Testis (tissue), 2 donors: ENCODE measurements at regions not wholly inside any gene's neighbourhood (a gene's known extent, or its start where the extent isn't known, plus 50 kb on each side); places are given as distances from the start of the nearest gene placed in this dataset.

Experiments used
- DNase-seq: peaks from one replicate; pipeline ENCODE4 v3.0.0-alpha.2; 2019
- H3K27ac ChIP-seq, 2 donors: fragments of 200-600 bp; sonication (generic); one replicate each; pipeline ENCODE4 v1.5.1; 2019
- H3K27me3 ChIP-seq: fragments of 200-600 bp; sonication (generic); one replicate; pipeline ENCODE4 v1.5.1; 2019
- H3K36me3 ChIP-seq: fragments of 200-600 bp; sonication (generic); one replicate; pipeline ENCODE4 v1.5.1; 2017; ENCODE audit warnings: low read depth; ENCODE audit errors: missing control alignments
- H3K4me1 ChIP-seq: fragments of 200-600 bp; sonication (generic); one replicate; pipeline ENCODE4 v1.5.1; 2019
- H3K4me3 ChIP-seq, 2 donors: fragments of 200-600 bp; sonication (generic); one replicate each; pipeline ENCODE4 v1.5.1; 2017 to 2019
- H3K9me3 ChIP-seq: fragments of 200-600 bp; sonication (generic); one replicate; pipeline ENCODE4 v1.5.1; 2017
- POLR2A ChIP-seq: fragments of 450-650 bp; IDR thresholded peaks from one replicate; pipeline ENCODE4 v1.6.1; 2017; ENCODE audit warnings: antibody characterized with exemption, mild to moderate bottlenecking, moderate library complexity
- WGBS, 2 donors: methylation state at CpG; one replicate each; pipeline ENCODE4 v1.1.5; 2018; 5-methylcytosine and 5-hydroxymethylcytosine counted together
- intact Hi-C: fragments of 100-400 bp; cut with DNase I; formaldehyde crosslinking; loops from one replicate; pipeline ENCODE4 v1.15.1; 2023; ENCODE audit warnings: low total_unique reads
- TF ChIP-seq, protein P1 (sequence below), 3 experiments: fragments of 450-650 bp in 2 of 3; fragments of 200-600 bp in 1 of 3; sonication (generic) in 1 of 3; IDR thresholded peaks; one replicate each; pipeline ENCODE4 v1.5.1; 2016 to 2019; ENCODE audit warnings: antibody characterized with exemption in 3 of 3, mild to moderate bottlenecking in 2 of 3, moderate library complexity in 1 of 3

GRCh38 chr21:38714999-38715398 is 90.7 kb upstream of the ETS2 start:
- TF ChIP-seq POLR2A, result no peak
- TF ChIP-seq, protein P1, sequence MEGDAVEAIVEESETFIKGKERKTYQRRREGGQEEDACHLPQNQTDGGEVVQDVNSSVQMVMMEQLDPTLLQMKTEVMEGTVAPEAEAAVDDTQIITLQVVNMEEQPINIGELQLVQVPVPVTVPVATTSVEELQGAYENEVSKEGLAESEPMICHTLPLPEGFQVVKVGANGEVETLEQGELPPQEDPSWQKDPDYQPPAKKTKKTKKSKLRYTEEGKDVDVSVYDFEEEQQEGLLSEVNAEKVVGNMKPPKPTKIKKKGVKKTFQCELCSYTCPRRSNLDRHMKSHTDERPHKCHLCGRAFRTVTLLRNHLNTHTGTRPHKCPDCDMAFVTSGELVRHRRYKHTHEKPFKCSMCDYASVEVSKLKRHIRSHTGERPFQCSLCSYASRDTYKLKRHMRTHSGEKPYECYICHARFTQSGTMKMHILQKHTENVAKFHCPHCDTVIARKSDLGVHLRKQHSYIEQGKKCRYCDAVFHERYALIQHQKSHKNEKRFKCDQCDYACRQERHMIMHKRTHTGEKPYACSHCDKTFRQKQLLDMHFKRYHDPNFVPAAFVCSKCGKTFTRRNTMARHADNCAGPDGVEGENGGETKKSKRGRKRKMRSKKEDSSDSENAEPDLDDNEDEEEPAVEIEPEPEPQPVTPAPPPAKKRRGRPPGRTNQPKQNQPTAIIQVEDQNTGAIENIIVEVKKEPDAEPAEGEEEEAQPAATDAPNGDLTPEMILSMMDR (IDR thresholded peaks at IDR 0.05), result no peak
- H3K9me3 ChIP-seq, result no peaks in the 10 kb centered on the region
- 84 to 89% methylated on average over 5 of the region's 5 CpGs for WGBS, 2 donors
- intact Hi-C loops, result no loop called here
- DNase-seq, result no peak
- H3K4me3 ChIP-seq, result no peak overlapping the region
- no peaks in the 10 kb centered on the region for H3K36me3 ChIP-seq
- no peaks in the 10 kb centered on the region for H3K4me1 ChIP-seq
- no peak overlapping the region for H3K27ac ChIP-seq
- no peaks in the 10 kb centered on the region for H3K27me3 ChIP-seq

DNA sequence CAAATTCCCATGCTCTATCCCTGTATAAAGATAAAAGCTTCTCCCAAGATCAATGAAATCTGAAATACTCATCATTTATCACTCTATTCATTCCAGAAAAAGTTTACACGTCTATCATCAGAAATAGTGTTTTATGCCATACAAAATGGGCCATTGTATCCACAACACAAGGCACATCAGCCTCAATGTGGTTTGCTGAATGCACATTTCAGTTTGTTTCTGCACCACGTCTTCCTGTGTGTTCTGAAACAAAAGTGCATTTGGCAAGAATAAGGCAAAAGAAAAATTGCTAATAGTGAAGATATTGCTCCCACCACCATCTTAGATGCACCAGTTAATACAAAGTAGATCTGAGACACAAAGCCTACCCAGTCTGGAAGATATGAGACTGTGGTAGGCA is 89.6 kb upstream of the ETS2 start:
- H3K36me3 ChIP-seq, result no peaks in the 10 kb centered on the region
- no peaks in the 10 kb centered on the region for H3K27me3 ChIP-seq
- no peak for DNase-seq
- no peak overlapping the region for H3K4me3 ChIP-seq
- no peak overlapping the region for H3K27ac ChIP-seq
- H3K4me1 ChIP-seq, result no peaks in the 10 kb centered on the region
- intact Hi-C loops, result no loop called here
- no peaks in the 10 kb centered on the region for H3K9me3 ChIP-seq
- 79 to 81% methylated on average over 2 of the region's 2 CpGs for WGBS, 2 donors
- TF ChIP-seq, protein P1 (IDR thresholded peaks at IDR 0.05), result no peak
- no peak for TF ChIP-seq POLR2A

GRCh38 chr21:38716942-38717341 is 88.8 kb upstream of the ETS2 start:
- TF ChIP-seq, protein P1 (IDR thresholded peaks at IDR 0.05), result no peak
- no peak for TF ChIP-seq POLR2A
- no peak for DNase-seq
- intact Hi-C loops, result no loop called here
- Histone ChIP-seq H3K36me3 (no peaks in the 10 kb centered on the region), H3K27me3 (no peaks in the 10 kb centered on the region), H3K4me1 (no peaks in the 10 kb centered on the region), H3K27ac (no peak overlapping the region), H3K9me3 (no peaks in the 10 kb centered on the region), H3K4me3 (no peak overlapping the region)
- WGBS, 2 donors, result 96% methylated on average over 5 of the region's 5 CpGs

GRCh38 chr21:38718481-38718880 is 87.2 kb upstream of the ETS2 start:
- Histone ChIP-seq H3K27me3 (no peaks in the 10 kb centered on the region), H3K4me1 (no peaks in the 10 kb centered on the region), H3K9me3 (no peaks in the 10 kb centered on the region), H3K36me3 (no peaks in the 10 kb centered on the region), H3K4me3 (no peak overlapping the region), H3K27ac (no peak overlapping the region)
- TF ChIP-seq, protein P1 (IDR thresholded peaks at IDR 0.05), result no peak
- no peak for TF ChIP-seq POLR2A
- 78 to 94% methylated on average over 3 of the region's 3 CpGs for WGBS, 2 donors
- no peak for DNase-seq
- intact Hi-C loops, result no loop called here

- Histone ChIP-seq H3K4me1 (no peaks in the 10 kb centered on the region), H3K4me3 (no peak overlapping the region), H3K36me3 (no peaks in the 10 kb centered on the region), H3K9me3 (no peaks in the 10 kb centered on the region), H3K27ac (no peak overlapping the region), H3K27me3 (no peaks in the 10 kb centered on the region)
- TF ChIP-seq, protein P1 (IDR thresholded peaks at IDR 0.05), result no peak
- TF ChIP-seq POLR2A, result no peak
- DNase-seq, result no peak
- 96 to 98% methylated on average over 6 of the region's 6 CpGs for WGBS, 2 donors
- intact Hi-C loops, result no loop called here
Measured at GRCh38 chr21:38720074-38720473, 85.7 kb upstream of the ETS2 start.
